HG02970 (cell line): ENCODE measurements at regions not wholly inside any gene's neighbourhood (a gene's known extent, or its start where the extent isn't known, plus 50 kb on each side); places are given as distances from the start of the nearest gene placed in this dataset.

Experiments
- ATAC-seq: cut with Tn5 transposase; IDR thresholded peaks from one replicate; pipeline ENCODE4 v1.9.1; 2021; ENCODE audit warnings: mild to moderate bottlenecking, moderate library complexity, moderate number of reproducible peaks; ENCODE audit not compliant: unreplicated experiment, low FRiP score

GRCh38 chr18:53937037-53937436 lies 287.4 kb downstream of the MBD2 start:
- no peak for ATAC-seq

- no peak for ATAC-seq
These were observed 288.7 kb downstream of the MBD2 start for GRCh38 chr18:53935803-53936202.

- no peak for ATAC-seq
These were observed 289.1 kb downstream of the MBD2 start for GRCh38 chr18:53935399-53935798.

- no peak for ATAC-seq
These were observed 304.0 kb downstream of the MBD2 start for GRCh38 chr18:53920312-53921075.

GRCh38 chr18:53918091-53918490 lies 306.4 kb downstream of the MBD2 start:
- no peak for ATAC-seq

GRCh38 chr18:53911200-53911599 lies 313.3 kb downstream of the MBD2 start:
- ATAC-seq: no peak

GRCh38 chr18:53909668-53910067 lies 314.8 kb downstream of the MBD2 start:
- no peak for ATAC-seq

GRCh38 chr18:53907921-53908320 lies 316.5 kb downstream of the MBD2 start:
- ATAC-seq: no peak

GRCh38 chr18:53906681-53907080 lies 317.8 kb downstream of the MBD2 start:
- ATAC-seq: no peak

- no peak for ATAC-seq
These were observed 329.6 kb downstream of the MBD2 start for GRCh38 chr18:53894675-53895442.

- ATAC-seq: no peak
These were observed 337.0 kb downstream of the MBD2 start for GRCh38 chr18:53887447-53887846.

- ATAC-seq: no peak
These were observed 338.4 kb downstream of the MBD2 start for GRCh38 chr18:53886058-53886457.

- ATAC-seq: no peak
These were observed 340.7 kb downstream of the MBD2 start for GRCh38 chr18:53883771-53884170.

- no peak for ATAC-seq
These were observed 350.4 kb downstream of the MBD2 start for GRCh38 chr18:53874103-53874502.

GRCh38 chr18:53864770-53865169 lies 359.7 kb downstream of the MBD2 start:
- no peak for ATAC-seq

- ATAC-seq: no peak
These were observed 361.5 kb downstream of the MBD2 start for GRCh38 chr18:53862921-53863320.

GRCh38 chr18:53861185-53861584 lies 363.3 kb downstream of the MBD2 start:
- ATAC-seq: no peak

GRCh38 chr18:53859764-53860163 lies 364.7 kb downstream of the MBD2 start:
- no peak for ATAC-seq

- no peak for ATAC-seq
These were observed 373.6 kb downstream of the MBD2 start for GRCh38 chr18:53850902-53851301.

GRCh38 chr18:53843763-53844162 lies 380.7 kb downstream of the MBD2 start:
- ATAC-seq: no peak

GRCh38 chr18:53843113-53843760 lies 381.2 kb downstream of the MBD2 start:
- no peak for ATAC-seq
